ENCODE measurements at regions not wholly inside any gene's neighbourhood (a gene's known extent, or its start where the extent isn't known, plus 50 kb on each side); places are given as distances from the start of the nearest gene placed in this dataset.

DNA sequence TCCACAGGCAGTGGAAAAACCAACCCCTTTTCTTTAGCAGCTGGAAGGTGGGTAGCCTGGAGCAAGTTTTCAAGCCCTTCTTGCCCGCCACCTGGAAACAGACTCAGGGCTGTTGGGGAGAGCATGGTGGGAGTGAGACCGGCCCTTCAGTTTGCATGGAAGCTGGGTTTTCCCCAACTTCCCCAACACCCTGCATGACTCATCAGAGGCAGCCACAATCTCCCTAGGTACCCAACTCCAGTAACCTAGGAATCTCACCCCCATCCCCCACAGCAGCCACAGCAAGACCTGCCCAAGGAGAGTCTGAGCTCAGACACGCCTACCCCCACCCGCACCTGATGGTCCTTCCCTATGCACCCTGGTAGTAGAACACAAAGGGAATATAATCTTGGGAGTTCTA, 86.3 kb upstream of the IRAK1BP1 start:
- TF ChIP-seq, protein P1, sequence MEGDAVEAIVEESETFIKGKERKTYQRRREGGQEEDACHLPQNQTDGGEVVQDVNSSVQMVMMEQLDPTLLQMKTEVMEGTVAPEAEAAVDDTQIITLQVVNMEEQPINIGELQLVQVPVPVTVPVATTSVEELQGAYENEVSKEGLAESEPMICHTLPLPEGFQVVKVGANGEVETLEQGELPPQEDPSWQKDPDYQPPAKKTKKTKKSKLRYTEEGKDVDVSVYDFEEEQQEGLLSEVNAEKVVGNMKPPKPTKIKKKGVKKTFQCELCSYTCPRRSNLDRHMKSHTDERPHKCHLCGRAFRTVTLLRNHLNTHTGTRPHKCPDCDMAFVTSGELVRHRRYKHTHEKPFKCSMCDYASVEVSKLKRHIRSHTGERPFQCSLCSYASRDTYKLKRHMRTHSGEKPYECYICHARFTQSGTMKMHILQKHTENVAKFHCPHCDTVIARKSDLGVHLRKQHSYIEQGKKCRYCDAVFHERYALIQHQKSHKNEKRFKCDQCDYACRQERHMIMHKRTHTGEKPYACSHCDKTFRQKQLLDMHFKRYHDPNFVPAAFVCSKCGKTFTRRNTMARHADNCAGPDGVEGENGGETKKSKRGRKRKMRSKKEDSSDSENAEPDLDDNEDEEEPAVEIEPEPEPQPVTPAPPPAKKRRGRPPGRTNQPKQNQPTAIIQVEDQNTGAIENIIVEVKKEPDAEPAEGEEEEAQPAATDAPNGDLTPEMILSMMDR (IDR thresholded peaks at IDR 0.05; ENCODE audit: low read depth, low read length, poor library complexity, severe bottlenecking), result no peak
- TF ChIP-seq EZH2phosphoT487 (IDR thresholded peaks at IDR 0.05; ENCODE audit: borderline replicate concordance, low read length), result no peak

Measured in DOHH2 (cell line).